WTC11 (cell line): ENCODE measurements at regions not wholly inside any gene's neighbourhood (a gene's known extent, or its start where the extent isn't known, plus 50 kb on each side); places are given as distances from the start of the nearest gene placed in this dataset.
"Not testable (repeated sequence)": the region's sequence is repeated elsewhere in the genome, so short reads cannot be mapped to it uniquely, and the experiment has no call there.

Source experiments
- CTCF ChIP-seq: fragments of 200-600 bp; IDR thresholded peaks from 2 replicates; pipeline ENCODE4 v1.8.0; 2022; ENCODE audit warnings: antibody characterized with exemption
- EMX1 ChIP-seq: fragments of 250-450 bp; sonication (Bioruptor Pico); IDR thresholded peaks from 2 replicates; pipeline ENCODE4 v1.8.0; 2021; ENCODE audit warnings: mild to moderate bottlenecking
- ESRRA ChIP-seq: sonication (generic); formaldehyde crosslinking; IDR thresholded peaks from 2 replicates; pipeline ENCODE4 v1.8.1; 2022; ENCODE audit warnings: mild to moderate bottlenecking, missing genetic modification reagents, borderline replicate concordance
- GABPB1 ChIP-seq: sonication (generic); formaldehyde crosslinking; IDR thresholded peaks from 2 replicates; pipeline ENCODE4 v1.8.1; 2023; ENCODE audit warnings: mild to moderate bottlenecking, missing genetic modification reagents
- JUN ChIP-seq: sonication (generic); formaldehyde crosslinking; IDR thresholded peaks from 2 replicates; pipeline ENCODE4 v1.8.0; 2023; ENCODE audit warnings: mild to moderate bottlenecking, missing genetic modification reagents
- MAX ChIP-seq: sonication (generic); formaldehyde crosslinking; IDR thresholded peaks from 2 replicates; pipeline ENCODE4 v1.8.0; 2022; ENCODE audit warnings: mild to moderate bottlenecking, missing genetic modification reagents
- NR1H2 ChIP-seq: sonication (generic); formaldehyde crosslinking; IDR thresholded peaks from 2 replicates; pipeline ENCODE4 v1.9.0; 2021; ENCODE audit warnings: mild to moderate bottlenecking, moderate library complexity, missing genetic modification reagents
- NR2C2 ChIP-seq: sonication (generic); formaldehyde crosslinking; IDR thresholded peaks from 2 replicates; pipeline ENCODE4 v1.8.0; 2022; ENCODE audit warnings: mild to moderate bottlenecking, missing genetic modification reagents
- ZNF121 ChIP-seq: sonication (generic); formaldehyde crosslinking; IDR thresholded peaks from 2 replicates; pipeline ENCODE4 v1.8.0; 2023; ENCODE audit warnings: missing genetic modification reagents
- ZNF232 ChIP-seq: sonication (generic); formaldehyde crosslinking; IDR thresholded peaks from 2 replicates; pipeline ENCODE4 v1.8.0; 2022; ENCODE audit warnings: mild to moderate bottlenecking, missing genetic modification reagents
- ZNF512 ChIP-seq: sonication (generic); formaldehyde crosslinking; IDR thresholded peaks from 2 replicates; pipeline ENCODE4 v1.8.1; 2022; ENCODE audit warnings: missing genetic modification reagents, borderline replicate concordance
- TF ChIP-seq, protein P1 (sequence below): sonication (generic); formaldehyde crosslinking; IDR thresholded peaks from 2 replicates; pipeline ENCODE4 v1.8.0; 2022; ENCODE audit warnings: mild to moderate bottlenecking, missing genetic modification reagents
- TF ChIP-seq, protein P2 (sequence below): sonication (generic); formaldehyde crosslinking; IDR thresholded peaks from 2 replicates; pipeline ENCODE4 v1.8.1; 2023; ENCODE audit warnings: mild to moderate bottlenecking, missing genetic modification reagents

- TF ChIP-seq CTCF; JUN (CRISPR knock-in tag); NR2C2 (CRISPR knock-in tag); ZNF121 (CRISPR knock-in tag); ESRRA (CRISPR knock-in tag); EMX1 (CRISPR knock-in tag); NR1H2 (CRISPR knock-in tag); ZNF232 (CRISPR knock-in tag); MAX (CRISPR knock-in tag); GABPB1 (CRISPR knock-in tag); ZNF512 (CRISPR knock-in tag): not testable (repeated sequence)
- TF ChIP-seq, protein P1, sequence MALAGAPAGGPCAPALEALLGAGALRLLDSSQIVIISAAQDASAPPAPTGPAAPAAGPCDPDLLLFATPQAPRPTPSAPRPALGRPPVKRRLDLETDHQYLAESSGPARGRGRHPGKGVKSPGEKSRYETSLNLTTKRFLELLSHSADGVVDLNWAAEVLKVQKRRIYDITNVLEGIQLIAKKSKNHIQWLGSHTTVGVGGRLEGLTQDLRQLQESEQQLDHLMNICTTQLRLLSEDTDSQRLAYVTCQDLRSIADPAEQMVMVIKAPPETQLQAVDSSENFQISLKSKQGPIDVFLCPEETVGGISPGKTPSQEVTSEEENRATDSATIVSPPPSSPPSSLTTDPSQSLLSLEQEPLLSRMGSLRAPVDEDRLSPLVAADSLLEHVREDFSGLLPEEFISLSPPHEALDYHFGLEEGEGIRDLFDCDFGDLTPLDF (CRISPR knock-in tag) = not testable (repeated sequence)
- TF ChIP-seq, protein P2, sequence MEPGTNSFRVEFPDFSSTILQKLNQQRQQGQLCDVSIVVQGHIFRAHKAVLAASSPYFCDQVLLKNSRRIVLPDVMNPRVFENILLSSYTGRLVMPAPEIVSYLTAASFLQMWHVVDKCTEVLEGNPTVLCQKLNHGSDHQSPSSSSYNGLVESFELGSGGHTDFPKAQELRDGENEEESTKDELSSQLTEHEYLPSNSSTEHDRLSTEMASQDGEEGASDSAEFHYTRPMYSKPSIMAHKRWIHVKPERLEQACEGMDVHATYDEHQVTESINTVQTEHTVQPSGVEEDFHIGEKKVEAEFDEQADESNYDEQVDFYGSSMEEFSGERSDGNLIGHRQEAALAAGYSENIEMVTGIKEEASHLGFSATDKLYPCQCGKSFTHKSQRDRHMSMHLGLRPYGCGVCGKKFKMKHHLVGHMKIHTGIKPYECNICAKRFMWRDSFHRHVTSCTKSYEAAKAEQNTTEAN (CRISPR knock-in tag) = not testable (repeated sequence)
These were observed 150.2 kb upstream of the PRSS12 start for GRCh38 chr4:118502967-118503366.
